Upper lobe of left lung (tissue), 6 donors: ENCODE measurements at regions not wholly inside any gene's neighbourhood (a gene's known extent, or its start where the extent isn't known, plus 50 kb on each side); places are given as distances from the start of the nearest gene placed in this dataset.

Experiments
- ATAC-seq, 2 donors: fragments of 200-7000 bp; cut with Tn5 transposase; one replicate each; pipeline ENCODE4 v1.9.1; 2022; ENCODE audit warnings: mild to moderate bottlenecking in 2 of 2, moderate library complexity in 2 of 2; ENCODE audit not compliant: low FRiP score in 2 of 2
- DNase-seq, 2 donors: peaks; one replicate each; pipeline ENCODE4 v3.0.0-alpha.2; 2019 to 2020
- H3K27ac ChIP-seq, 4 donors: fragments of 200-600 bp; sonication (generic); one replicate each; pipeline ENCODE4 v1.5.1; 2016 to 2019
- H3K27me3 ChIP-seq, 4 donors: fragments of 200-600 bp; sonication (generic); one replicate each; pipeline ENCODE4 v1.5.1; 2017 to 2019
- H3K36me3 ChIP-seq, 4 donors: fragments of 200-600 bp; sonication (generic); one replicate each; pipeline ENCODE4 v1.5.1; 2016 to 2019
- H3K4me1 ChIP-seq, 4 donors: fragments of 200-600 bp; sonication (generic); one replicate each; pipeline ENCODE4 v1.5.1; 2018 to 2019
- H3K4me3 ChIP-seq, 4 donors: fragments of 200-600 bp; sonication (generic); one replicate each; pipeline ENCODE4 v1.5.1; 2017 to 2019; ENCODE audit warnings: mild to moderate bottlenecking in 2 of 4, moderate library complexity in 1 of 4
- H3K9me3 ChIP-seq, 4 donors: fragments of 200-600 bp; sonication (generic); one replicate each; pipeline ENCODE4 v1.5.1; 2018 to 2019
- EP300 ChIP-seq, 4 donors: sonication (generic); formaldehyde crosslinking; IDR thresholded peaks; one replicate each; pipeline ENCODE4 v1.5.1; 2017; ENCODE audit warnings: antibody characterized with exemption in 4 of 4, control low read depth in 2 of 4
- POLR2A ChIP-seq, 4 donors: fragments of 450-650 bp; IDR thresholded peaks; one replicate each; pipeline ENCODE4 v1.5.1; 2016 to 2017; ENCODE audit warnings: antibody characterized with exemption in 4 of 4, mild to moderate bottlenecking in 2 of 4
- POLR2AphosphoS5 ChIP-seq, 2 donors: sonication (generic); formaldehyde crosslinking; IDR thresholded peaks; one replicate each; pipeline ENCODE4 v1.5.1; 2017; ENCODE audit warnings: antibody characterized with exemption in 2 of 2
- WGBS, 2 donors: methylation state at CpG; one replicate each; pipeline ENCODE4 v1.1.5; 2017 to 2018; 5-methylcytosine and 5-hydroxymethylcytosine counted together
- TF ChIP-seq, protein P1 (sequence below), 6 experiments: fragments of 450-650 bp in 4 of 6; fragments of 200-600 bp in 2 of 6; sonication (generic) in 2 of 6; IDR thresholded peaks; one replicate each; pipeline ENCODE4 v1.5.1; 2016 to 2019; ENCODE audit warnings: antibody characterized with exemption in 6 of 6
- donor health status: DM: no; HTN: no; CAD: no; lungs with moderate emphysema.
- donor health status: DM: no; HTN: yes; CAD: no; lungs with severe emphysema.

DNA sequence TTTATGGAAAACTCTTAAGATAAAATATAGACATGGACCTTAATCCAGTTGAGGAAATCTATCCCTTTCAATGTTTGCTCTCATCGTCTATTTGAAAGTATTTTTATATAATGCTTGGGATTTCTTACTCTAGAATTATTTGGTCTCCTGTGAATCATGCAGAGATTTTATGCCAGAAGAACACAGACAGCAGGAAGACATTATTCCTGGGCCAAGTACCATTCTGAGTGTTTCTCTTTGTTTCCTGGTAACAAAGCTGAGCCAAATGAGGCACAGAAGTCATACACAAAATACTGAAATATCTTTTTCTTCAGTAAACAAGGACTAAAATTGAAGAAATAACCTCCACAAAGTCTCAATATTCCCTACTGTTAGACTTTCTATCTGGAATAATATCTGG is 538.2 kb upstream of the EYS start:
- Histone ChIP-seq H3K9me3 (no peaks in the 10 kb centered on the region), H3K27me3 (no peaks in the 10 kb centered on the region), H3K27ac (no peak overlapping the region), H3K4me1 (no peaks in the 10 kb centered on the region), H3K4me3 (no peak overlapping the region), H3K36me3 (no peaks in the 10 kb centered on the region)
- no peak for ATAC-seq
- no peak for DNase-seq
- WGBS, 2 donors, result 73 to 81% methylated on average over 1 of the region's 1 CpG
- TF ChIP-seq EP300 (IDR thresholded peaks at IDR 0.05) (no peak), POLR2A (IDR thresholded peaks at IDR 0.05) (no peak), POLR2AphosphoS5 (IDR thresholded peaks at IDR 0.05) (no peak)
- TF ChIP-seq, protein P1, sequence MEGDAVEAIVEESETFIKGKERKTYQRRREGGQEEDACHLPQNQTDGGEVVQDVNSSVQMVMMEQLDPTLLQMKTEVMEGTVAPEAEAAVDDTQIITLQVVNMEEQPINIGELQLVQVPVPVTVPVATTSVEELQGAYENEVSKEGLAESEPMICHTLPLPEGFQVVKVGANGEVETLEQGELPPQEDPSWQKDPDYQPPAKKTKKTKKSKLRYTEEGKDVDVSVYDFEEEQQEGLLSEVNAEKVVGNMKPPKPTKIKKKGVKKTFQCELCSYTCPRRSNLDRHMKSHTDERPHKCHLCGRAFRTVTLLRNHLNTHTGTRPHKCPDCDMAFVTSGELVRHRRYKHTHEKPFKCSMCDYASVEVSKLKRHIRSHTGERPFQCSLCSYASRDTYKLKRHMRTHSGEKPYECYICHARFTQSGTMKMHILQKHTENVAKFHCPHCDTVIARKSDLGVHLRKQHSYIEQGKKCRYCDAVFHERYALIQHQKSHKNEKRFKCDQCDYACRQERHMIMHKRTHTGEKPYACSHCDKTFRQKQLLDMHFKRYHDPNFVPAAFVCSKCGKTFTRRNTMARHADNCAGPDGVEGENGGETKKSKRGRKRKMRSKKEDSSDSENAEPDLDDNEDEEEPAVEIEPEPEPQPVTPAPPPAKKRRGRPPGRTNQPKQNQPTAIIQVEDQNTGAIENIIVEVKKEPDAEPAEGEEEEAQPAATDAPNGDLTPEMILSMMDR (IDR thresholded peaks at IDR 0.05), result no peak

DNA sequence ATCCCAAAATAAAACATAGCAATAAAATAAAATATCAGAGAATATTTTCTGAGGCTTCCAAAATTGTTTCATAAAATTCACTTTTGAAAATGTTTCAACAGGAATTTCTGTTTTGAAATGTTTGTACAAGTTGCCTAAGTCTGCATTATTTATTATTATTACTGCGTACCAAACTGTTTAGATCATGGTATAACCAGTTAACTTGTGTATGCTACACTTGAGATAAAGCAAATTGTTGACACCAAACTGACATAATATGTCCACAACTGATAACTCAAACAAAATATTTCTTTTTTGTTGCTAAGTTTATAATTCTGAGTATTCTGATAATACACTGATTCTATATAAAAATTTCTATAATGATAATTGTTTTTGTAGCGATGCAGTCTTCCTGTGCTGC is 531.8 kb upstream of the EYS start:
- TF ChIP-seq POLR2A (IDR thresholded peaks at IDR 0.05), result no peak
- TF ChIP-seq POLR2AphosphoS5 (IDR thresholded peaks at IDR 0.05), result no peak
- no peak for TF ChIP-seq EP300 (IDR thresholded peaks at IDR 0.05)
- TF ChIP-seq, protein P1 (IDR thresholded peaks at IDR 0.05), result no peak
- 45 to 55% methylated on average over 2 of the region's 2 CpGs for WGBS, 2 donors

DNA sequence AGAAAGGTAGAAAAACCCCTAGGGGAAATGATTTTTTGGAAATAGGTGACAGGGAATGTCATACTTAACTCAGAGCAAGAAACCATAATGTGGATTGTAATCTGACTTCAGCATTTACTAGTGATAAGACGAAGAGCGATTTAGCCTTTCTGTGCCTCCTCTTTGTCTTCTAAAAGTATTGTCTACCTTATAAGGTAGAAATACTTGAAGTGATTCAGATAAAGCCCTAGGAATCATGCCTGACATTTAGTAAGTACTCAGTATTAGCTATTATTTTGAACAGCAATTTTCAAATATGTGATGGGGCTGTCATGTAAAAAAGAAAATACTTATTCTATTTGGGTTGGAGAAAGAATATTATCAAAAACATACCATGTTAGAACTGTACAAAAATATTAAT is 525.9 kb upstream of the EYS start:
- no peak for ATAC-seq
- Histone ChIP-seq H3K4me1 (no peaks in the 10 kb centered on the region), H3K9me3 (no peaks in the 10 kb centered on the region), H3K27me3 (no peaks in the 10 kb centered on the region), H3K4me3 (no peak overlapping the region), H3K36me3 (no peaks in the 10 kb centered on the region), H3K27ac (no peak overlapping the region)
- no peak for TF ChIP-seq POLR2A (IDR thresholded peaks at IDR 0.05)
- TF ChIP-seq POLR2AphosphoS5 (IDR thresholded peaks at IDR 0.05), result no peak
- TF ChIP-seq EP300 (IDR thresholded peaks at IDR 0.05), result no peak
- TF ChIP-seq, protein P1 (IDR thresholded peaks at IDR 0.05), result no peak
- WGBS, 2 donors, result 43 to 52% methylated on average over 2 of the region's 2 CpGs
- DNase-seq, result no peak

More for the DNA sequence above, 531.8 kb upstream of the EYS start:
- DNase-seq (no peak), ATAC-seq (no peak)
- Histone ChIP-seq H3K4me3 (no peak overlapping the region), H3K9me3 (no peaks in the 10 kb centered on the region), H3K36me3 (no peaks in the 10 kb centered on the region), H3K27ac (no peak overlapping the region), H3K27me3 (no peaks in the 10 kb centered on the region), H3K4me1 (no peaks in the 10 kb centered on the region)

DNA sequence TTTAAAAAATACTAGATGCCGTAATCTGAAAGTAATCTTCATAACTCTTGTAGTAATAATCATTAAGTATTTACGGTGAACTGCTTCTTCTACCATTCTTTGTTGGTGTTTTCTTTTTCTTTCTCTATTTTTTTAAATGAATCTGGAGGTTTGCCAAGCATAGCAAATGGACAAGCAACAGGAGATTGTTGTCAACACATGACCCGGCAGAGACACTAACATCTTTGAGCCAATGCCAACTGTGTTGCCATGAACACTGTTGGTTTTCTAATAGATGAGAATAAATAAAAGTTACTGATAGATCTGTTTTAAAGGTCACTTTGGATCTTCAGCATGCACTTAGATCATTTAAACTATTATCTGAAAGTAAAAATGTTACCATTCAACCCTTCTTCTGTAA is 523.6 kb upstream of the EYS start:
- Histone ChIP-seq H3K36me3 (no peaks in the 10 kb centered on the region), H3K9me3 (no peaks in the 10 kb centered on the region), H3K27ac (no peak overlapping the region), H3K27me3 (no peaks in the 10 kb centered on the region), H3K4me1 (no peaks in the 10 kb centered on the region), H3K4me3 (no peak overlapping the region)
- DNase-seq (no peak), ATAC-seq (no peak)
- TF ChIP-seq POLR2AphosphoS5 (IDR thresholded peaks at IDR 0.05) (no peak), POLR2A (IDR thresholded peaks at IDR 0.05) (no peak), EP300 (IDR thresholded peaks at IDR 0.05) (no peak)
- TF ChIP-seq, protein P1 (IDR thresholded peaks at IDR 0.05), result no peak
- WGBS, 2 donors, result 60 to 76% methylated on average over 3 of the region's 3 CpGs

DNA sequence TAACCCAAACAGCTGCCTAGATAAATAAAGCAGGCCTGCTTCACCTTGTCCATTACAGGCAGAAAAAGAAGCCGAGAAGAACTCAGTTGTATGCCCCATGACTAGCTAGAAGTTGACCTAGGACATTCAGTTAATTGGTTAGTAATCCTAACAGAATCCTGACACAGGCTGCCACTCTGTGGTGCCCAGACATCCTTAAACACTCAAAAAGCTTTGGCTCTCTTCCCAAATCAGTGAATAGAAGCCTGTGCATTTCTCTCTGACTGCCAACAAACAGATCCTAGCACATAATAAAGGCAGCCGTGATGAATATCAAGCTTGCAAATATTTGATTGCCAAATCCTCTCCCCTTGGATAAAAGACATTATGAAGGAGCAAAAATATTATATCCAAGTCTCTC is 519.1 kb upstream of the EYS start:
- Histone ChIP-seq H3K27me3 (no peaks in the 10 kb centered on the region), H3K9me3 (no peaks in the 10 kb centered on the region), H3K4me1 (no peaks in the 10 kb centered on the region), H3K36me3 (no peaks in the 10 kb centered on the region), H3K4me3 (no peak overlapping the region), H3K27ac (no peak overlapping the region)
- DNase-seq, result no peak
- WGBS, 2 donors, result 33 to 43% methylated on average over 2 of the region's 2 CpGs
- TF ChIP-seq POLR2AphosphoS5 (IDR thresholded peaks at IDR 0.05) (no peak), EP300 (IDR thresholded peaks at IDR 0.05) (no peak), POLR2A (IDR thresholded peaks at IDR 0.05) (no peak)
- TF ChIP-seq, protein P1 (IDR thresholded peaks at IDR 0.05), result no peak
- no peak for ATAC-seq
